DND-41 (cell line): ENCODE measurements at regions not wholly inside any gene's neighbourhood (a gene's known extent, or its start where the extent isn't known, plus 50 kb on each side); places are given as distances from the start of the nearest gene placed in this dataset.

ENCODE experiments used
- CTCF ChIP-seq: IDR thresholded peaks from 2 replicates; pipeline ENCODE4 v1.5.1; 2012; ENCODE audit warnings: borderline replicate concordance, low read length, moderate library complexity, mild to moderate bottlenecking; ENCODE audit not compliant: poor library complexity, severe bottlenecking; ENCODE audit errors: extremely low read depth
- EZH2 ChIP-seq: IDR thresholded peaks from 3 replicates; pipeline ENCODE4 v1.6.1; 2012; ENCODE audit warnings: borderline replicate concordance, low read depth, mild to moderate bottlenecking, moderate library complexity, low read length, inconsistent platforms; ENCODE audit not compliant: severe bottlenecking

- TF ChIP-seq CTCF (no peak), EZH2 (no peak)
Measured at GRCh38 chr16:6905601-6906000, 427.0 kb upstream of the RBFOX1 start.
